ENCODE measurements at regions not wholly inside any gene's neighbourhood (a gene's known extent, or its start where the extent isn't known, plus 50 kb on each side); places are given as distances from the start of the nearest gene placed in this dataset.

DNA sequence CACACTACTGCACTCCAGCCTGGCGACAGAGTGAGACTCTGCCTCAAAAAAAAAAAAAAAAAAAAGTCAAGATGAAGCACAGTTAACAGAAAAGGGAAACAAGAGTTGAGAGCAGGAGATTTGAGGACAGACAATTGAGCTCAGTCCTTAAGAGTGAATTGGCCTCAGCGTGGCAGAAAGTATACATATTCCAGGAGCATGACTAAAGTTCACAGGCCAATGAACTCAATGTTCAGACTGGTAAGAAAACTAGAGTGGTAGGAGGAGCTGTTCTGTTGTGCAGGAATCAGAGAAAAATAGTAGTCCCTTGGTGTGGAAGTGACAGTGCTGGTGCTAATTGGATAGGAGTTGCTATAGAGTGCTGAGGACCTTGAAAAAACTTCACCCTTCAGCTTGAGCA, 60.0 kb downstream of the NRN1 start:
- no peak for DNase-seq

DNA sequence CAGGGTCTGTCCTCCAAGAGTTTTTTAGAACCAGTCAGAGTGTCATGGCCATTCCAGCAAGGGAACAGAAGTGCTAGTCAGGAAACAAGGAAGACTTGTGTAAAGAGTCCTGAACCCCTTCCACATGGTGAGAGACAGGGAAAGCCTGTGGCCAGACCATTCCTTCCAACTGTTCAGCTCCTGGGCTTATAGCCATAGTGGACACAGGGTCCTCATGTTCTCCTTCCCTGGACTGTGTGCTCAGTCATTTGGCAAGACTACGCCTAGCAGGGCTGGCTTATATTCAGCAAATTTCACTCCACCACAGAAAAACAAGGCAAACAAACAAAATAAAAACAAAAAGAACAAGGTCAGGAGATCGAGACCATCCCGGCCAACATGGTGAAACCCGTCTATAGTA, 60.5 kb downstream of the NRN1 start:
- no peak for DNase-seq

DNA sequence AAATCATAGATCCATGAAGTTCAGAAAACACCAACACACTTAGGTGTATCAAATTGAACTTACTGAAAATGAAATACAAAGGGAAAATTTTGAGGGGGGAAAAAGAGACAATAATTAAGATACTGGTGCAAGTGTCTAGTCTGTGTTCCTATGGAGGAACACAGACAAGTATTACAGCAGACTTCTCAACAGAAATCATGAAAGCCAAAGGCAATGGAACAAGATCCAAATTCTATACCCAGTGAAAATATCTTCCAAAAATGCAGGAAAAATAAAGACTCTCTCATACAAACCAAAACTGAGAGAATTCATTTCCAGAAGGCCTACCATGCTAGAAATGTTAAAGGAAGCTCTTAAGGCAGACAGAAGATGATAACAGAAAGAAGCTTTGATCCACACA, 63.1 kb downstream of the NRN1 start:
- DNase-seq, result no peak

DNA sequence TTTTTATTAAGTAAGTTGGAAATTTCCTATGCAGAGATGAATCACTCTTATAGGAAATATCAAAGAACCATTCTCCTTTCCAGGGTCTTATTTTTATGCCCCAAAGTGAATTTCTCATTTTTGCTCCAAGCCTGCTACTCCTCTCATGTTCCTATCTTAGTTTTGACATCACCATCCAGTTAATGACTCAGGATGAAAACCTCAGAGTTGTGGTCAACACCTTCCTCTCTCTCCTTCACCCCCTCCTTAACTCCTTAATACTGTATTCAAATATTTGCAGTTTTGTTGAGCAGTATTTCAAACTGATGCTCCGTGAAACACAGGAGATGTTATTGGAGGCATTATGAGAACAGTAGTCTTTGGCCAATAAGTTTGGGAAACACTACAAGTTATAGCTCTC, 64.1 kb downstream of the NRN1 start:
- DNase-seq, result no peak

DNA sequence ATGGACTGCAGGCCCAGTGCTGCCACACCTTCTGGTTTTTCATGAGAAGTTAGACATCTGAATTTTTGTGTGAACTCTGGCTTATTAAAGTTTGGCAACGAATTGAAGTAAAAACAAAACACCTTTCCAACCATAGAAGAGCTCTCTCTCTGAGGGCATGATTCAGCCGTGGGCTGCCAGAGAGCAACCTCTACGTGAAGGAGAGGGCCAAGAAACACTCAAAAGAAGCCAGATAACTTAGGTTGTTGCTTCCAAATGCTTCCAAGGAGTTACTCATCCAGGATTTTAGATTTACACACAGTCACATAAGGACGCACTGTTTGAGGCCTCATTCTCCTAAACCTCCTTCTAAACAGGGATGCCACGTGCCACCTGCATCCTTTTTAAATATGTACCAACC, 65.5 kb downstream of the NRN1 start:
- no peak for DNase-seq

DNA sequence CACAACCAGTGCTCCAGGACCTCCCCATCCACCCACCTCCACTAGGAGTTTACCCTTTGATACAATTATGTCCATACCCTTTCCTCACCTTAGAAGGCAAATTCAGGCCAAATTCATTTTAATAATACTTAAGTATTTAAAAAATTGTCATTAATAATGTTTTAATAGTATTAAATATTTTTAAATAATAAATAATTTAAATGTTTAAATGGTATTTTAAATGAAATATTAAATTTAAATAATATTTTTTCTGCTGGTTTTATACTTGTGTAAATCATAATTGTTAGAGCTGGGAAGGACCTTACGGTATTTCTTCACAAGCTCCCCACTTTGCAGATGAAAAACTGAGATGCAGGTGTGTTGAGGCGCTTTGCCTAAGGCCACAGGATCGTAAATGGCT, 67.8 kb downstream of the NRN1 start:
- no peak for DNase-seq

DNA sequence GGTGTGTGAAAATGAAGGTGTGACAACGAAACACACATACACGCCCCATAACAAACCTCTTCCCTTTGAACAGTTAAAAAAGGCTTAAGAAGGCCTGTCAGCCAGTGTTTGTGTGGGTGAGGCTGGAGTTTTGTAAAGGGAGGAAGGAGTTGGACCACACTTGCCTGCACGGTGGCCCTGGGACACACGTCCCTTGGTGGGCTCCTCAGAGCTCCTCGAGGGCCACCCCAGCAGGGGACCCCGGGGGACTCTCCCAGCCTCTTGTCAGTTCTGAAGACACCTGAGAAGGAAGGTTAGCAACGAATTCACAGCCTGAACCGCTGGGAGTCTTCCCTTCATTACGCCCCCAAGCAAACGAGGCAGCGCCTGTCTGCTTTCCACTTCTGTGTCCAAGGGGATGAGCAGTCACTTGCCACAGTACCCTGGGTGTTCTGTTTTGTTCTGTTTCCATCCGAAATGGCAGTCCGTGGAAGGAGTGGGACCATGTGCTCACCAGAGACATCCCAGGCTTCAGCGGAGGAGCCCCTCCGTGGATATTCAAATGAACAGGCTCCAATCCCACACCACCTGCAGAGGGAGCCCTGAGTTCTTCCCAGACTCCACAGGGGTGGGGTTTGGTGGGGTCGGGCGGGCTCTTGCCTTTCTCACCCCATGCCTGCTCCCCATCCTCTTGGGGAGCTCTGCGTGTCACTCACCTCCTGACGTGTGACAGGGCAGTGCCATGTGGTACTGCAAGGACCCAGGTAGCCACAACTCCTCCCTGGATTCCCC, 68.6 kb downstream of the NRN1 start:
- no peak for DNase-seq

DNA sequence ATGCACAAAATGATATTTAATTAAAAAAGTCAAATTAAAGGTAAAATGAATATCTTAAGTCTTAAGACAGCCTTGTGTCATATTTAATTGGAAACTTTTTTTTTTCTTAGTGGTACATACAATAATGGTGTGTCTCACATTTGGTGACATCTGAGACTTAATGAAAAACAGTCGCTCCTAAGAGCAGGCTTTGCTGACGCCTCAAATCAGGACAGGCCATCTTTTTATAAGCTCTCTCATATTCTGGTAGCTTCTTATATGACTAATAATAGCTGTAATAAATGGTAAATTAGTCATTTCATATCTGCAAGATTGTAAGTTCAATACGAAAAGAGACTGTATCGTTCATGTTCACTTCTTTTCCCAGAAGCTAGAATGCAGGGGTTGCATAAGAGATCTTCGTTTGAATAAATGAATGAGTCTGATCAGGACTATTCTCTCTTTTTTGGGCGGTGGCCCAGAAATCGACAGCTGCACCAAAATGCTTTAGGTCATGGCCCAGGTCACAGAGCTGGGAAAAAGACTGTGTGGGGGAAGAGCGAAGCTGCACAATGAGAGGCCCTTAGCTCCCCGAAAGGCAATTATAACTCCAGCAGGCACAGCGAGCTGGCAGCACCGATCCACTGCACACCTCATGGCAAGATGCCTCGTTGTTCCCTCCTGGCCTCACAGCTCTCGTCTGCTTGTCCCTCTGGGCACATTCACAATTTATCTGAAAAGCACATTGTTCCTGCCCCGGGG, 69.4 kb downstream of the NRN1 start:
- no peak for DNase-seq

DNA sequence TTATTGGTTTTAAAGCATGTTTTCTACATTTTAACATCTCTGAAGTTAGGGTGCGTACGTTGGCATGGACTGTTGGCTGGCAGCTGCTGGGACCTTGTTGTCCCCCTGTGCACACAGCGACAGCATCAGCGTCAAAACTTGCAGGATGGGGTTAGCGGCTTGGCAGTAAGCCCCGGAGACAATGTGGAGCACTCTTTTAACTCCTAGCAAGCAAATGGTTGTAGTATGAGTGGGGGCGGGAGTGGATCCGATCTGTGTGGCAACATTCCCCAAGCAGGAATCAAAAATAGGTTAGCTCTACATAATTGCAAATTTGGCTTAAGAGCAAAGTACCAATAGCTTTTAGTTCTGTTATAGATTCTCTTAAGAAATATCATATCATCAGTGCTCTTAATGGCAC, 70.1 kb downstream of the NRN1 start:
- DNase-seq, result no peak

DNA sequence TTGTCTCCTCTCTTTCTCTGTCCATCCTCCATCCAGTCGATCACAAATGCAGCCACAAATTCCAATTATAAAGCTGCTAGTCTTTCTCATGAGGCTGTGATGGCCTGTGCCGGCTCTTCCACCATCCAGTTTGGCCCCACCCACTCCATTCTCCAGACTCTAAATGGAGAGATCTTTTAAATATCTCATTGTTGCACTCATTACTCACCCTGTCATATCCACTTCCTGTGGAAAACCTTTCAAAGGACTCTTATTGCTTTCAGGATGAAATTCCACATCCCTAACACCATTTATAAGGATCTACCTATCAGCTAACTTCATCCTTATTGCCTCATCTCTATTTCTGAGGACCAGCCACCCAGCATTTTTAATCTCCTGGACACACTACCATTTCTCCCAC, 70.6 kb downstream of the NRN1 start:
- DNase-seq, result no peak

DNA sequence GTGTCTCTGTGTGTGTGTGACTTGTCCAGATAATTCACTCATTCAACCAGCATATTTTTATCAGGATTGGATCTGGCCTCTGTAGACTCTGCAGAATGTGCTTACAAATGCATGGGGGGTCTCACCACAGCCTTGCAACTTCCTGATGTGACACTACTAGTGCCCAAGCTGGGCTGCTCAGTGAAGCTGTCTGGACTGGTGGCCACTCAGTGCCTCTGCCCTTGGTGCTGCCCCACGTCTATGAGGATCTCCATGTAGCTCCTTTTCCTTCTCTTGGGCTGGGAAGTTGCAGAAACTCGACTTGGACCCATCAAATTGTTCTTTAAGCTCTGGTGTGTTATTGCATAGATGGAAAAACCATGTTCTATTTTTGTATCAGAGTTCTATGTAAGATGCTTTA, 75.8 kb downstream of the NRN1 start:
- no peak for DNase-seq

DNA sequence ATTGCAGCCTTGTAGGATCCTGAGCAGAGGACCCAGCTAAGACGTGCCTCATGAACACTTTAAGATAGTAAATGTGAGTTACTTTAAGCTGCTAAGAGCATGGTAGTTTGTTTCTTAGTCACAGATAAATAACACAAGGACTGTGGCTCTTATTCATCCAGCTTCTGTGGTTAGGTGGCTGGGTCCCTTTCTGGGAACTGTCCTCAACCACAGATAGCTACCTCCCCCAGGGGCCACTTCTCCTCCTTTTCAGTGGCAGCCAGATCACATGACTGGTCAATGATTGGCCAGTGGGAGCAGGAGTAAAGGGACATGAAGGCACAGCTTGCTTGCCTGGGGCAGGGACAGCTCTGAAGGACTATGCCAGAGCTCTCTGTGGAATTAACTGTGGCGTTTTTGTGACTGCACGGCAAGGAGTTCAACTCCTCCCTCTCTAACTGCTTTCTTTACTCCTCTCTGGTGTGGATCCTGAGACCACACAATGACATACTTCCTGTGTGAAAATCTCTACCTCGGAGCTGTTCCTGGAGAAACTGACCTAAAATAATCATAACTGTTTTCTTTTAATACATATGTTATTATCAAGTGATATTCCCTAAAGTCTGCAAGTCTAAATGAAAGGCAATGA, 76.5 kb downstream of the NRN1 start:
- DNase-seq, result peak in 1 of 5 donors; percentile 12

DNA sequence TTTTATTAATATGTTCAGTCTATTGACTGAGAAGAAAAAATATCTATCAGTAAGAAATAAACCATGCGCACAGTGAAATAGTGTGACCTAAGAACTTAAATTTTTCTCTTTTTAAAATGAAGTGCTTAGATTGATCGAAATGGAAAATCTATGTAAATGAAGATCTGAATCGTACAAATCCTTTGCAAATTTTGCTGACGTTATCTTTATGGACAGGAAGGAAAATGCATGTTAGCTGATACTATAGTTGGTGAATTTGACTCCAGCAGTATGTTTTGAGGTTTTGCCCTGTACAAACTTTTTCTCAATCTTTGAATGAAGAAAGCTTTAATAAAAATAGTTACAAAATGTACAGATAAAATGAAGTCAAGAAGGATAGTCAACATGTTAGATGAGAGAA, 82.9 kb downstream of the NRN1 start:
- no peak for DNase-seq

DNA sequence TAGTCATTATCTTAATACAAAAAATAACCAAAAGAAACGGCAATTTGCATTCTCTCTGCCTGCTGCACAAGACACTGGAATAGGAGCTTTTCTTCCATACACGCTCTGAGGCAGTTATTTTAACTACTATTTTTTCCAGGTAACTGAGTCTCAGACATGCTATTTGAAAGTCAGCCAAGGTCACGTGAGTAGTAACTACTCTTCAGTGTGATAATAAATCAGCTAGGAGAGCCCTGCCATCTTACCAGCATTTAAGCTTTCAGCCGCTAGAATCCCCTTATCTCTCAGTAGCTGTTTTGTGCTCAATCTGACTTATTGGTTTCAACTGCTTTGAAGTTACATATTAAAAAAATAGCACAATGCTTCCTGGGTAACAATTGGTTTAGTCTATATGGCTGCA, 84.5 kb downstream of the NRN1 start:
- DNase-seq, result no peak

DNA sequence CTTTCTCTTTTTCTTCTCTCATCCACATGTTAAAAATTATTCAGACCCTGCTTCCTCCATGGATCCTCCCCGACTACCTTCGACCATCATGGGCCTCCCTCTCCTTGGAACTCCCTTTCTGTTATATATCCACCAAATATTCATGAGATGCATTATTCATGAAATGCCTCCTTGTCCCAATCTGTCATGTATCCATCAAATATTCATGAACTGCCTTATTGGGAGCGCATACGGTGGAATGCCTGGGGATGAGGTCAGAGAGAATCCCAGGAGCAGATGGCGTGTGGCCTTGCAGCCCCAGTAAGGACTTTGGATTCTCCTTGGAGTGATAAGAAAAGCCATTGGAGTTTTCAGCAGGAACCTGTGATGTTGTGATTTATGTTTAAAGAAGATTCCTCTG, 97.0 kb downstream of the NRN1 start:
- no peak for DNase-seq

DNA sequence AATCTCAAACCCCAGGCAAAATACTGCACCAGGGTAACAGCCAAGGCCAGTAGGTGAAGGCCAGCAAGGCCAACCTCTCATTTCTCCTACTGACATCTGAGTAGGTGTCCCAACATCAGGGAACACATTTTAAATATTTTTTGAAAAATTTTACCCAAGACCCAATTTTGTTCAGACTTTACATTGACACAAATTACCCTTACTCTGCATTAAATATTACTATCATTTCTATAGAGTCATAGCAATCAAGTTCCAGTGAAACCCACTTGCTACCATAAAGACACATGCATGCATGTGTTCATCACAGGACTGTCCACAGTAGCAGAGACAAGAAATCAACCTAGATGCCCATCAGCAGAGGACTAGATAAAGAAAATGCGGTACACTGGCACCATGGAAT, 99.9 kb downstream of the NRN1 start:
- no peak for DNase-seq

DNA sequence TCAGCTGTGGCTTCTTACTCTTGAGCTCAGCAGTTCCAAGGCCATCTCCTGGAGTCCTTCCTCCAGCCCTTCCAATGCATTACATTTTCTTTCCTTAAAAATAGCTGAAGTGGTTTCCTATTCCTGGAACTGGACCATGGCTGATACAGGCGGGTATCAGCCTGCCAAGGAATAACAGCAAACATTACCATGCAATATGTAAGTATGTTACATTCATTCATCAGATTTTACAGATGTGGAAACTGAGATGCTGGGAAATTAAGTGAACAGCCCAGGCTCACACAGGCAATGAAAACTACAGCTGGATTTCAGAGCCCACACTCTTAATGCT, 100.4 kb downstream of the NRN1 start:
- no peak for DNase-seq

DNA sequence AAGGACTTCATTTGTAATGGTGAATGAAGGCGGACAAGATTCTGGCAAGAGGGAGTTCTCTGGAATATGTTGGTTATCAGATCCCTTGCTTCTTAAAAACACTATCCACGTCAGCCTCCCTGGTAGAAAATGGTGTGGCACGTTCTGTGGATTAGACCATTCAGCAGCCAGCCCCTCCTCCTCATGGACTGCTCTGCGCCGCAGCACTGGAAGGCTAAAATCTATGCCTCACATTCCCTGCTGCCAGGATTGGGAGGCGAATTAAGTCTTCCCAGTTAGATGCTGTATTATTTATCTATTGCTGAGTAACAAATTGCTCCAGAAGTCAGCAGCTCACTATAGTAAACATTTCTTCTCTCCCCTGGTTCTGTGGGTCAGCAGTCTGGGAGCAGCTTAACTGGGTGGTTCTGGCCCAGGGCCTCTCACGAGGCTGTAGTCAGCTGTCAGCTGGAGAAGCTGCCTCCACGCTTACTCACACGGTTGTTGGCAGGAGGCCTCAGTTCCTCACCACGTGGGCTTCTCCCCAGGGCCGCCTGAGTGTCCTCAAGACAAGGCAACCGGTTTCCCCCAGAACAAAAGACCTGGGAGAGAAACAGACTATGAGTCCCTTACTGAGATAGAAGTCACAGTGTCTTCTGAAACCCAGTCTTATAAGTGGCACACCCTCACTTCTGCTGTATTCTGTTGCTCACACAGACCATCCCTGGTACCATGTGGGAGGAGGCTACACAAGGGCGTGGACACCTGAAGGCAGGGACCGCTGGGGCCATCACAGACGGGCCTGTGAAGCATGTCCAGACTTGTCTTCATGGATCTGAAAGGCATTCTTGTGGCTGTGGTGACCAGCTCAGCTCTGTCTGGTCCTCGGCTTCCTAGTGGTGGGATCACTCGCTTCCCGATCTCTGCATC, 101.0 kb downstream of the NRN1 start:
- no peak for DNase-seq

DNA sequence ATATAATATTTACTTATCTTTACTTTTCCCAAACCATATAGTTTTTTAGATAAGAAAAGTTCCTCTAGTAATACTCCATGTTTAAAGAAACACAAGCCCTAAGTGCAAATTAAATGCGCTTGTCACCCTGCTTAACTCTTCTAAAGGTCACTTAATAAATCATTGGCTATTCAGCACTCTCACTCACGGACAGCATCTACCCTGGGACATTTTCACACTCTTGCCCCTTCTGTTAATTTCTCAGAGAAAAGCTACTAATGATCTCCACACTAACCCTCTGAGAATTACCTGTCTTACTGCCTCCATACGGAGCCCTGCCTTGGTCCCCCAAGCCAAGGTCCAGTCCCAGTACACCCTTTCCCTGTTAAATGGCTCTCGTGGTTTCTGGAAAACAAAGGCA, 102.2 kb downstream of the NRN1 start:
- DNase-seq, result no peak

DNA sequence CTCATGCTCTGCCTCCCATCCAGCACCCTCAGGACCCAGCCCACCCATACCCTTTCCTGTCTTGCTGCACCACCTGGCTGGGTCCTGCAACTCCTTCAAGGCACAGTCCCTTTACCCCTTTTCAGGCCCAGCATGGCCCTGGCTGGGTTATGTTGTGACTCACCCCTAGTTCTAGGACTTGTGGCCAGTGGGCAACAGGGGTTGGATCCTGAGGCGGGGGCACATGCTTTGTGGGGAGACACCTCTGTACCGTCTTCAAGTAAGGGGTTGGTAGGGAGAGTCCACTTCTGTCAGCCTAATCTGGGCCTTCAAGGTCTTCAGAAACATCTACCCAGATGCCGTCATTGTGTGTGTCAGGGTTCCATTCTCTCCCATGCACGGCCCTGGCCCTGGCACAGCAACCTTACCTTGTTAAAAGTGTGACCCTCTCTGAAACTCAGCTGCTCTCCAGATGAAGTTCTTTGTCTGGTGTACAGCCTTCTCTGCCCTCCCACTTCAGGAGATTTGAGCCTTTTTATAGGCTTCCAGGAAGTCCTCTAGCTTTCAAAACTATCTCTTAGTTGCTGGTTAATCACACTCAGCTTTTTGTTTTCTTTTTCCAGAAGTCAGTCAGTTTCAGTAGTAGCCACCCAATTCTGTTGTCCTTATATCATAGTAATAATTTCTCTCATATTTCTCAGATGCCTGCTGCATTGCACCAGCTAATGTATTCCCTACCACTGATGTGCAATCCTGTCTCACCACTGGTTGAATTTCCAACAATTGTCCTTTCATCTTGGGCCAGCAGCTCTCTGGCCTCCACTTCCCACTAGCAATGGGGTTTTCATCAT, 107.3 kb downstream of the NRN1 start:
- DNase-seq, result no peak

DNA sequence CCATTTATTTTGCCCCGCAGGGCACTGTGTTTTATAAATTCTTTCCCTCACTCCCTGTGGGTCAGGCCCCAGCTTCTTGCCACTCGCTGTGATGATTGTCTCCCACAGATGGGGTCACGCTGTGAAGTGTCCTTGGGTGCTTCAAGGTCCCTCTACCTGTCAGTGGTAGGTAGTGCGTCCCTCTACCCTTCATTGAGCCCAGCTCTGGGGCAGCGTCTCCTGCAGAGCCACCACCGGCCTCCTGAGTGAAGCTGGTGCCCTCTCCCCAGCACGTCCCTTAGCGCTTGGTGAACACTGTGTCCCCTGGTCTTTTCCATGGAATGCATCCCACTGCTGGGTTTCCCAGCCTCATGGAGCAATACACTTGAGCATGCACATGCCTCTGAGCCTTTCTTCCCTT, 108.2 kb downstream of the NRN1 start:
- no peak for DNase-seq

DNA sequence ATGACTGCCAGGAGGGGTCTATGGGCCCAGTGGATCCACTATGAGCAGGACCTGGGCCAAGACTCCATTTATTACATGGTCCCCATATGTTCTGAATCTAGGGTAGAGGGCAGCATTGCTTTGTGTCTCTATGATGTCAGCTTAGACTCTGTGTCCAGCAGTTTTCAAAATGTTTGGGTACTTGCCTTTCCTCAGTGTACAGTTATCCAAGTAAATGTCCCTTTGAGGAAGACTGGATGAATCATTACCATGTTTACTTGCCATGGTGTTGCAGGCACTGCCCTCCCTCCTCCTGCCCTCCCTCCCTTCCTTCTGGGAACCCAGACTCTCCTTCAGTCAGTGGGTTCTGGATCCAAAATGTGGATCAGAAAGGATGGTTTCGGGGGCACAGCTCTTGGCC, 108.6 kb downstream of the NRN1 start:
- DNase-seq, result no peak

All from T-helper 1 cell (primary cell).